UCSD-AML1 (cell line): ENCODE measurements at regions not wholly inside any gene's neighbourhood (a gene's known extent, or its start where the extent isn't known, plus 50 kb on each side); places are given as distances from the start of the nearest gene placed in this dataset.
"Not testable (repeated sequence)": the region's sequence is repeated elsewhere in the genome, so short reads cannot be mapped to it uniquely, and the experiment has no call there.

ENCODE experiments used
- DNase-seq: peaks from one replicate; lab custom pipeline; 2025; ENCODE audit not compliant: unreplicated experiment; lab: John Stamatoyannopoulos, UW

- no peak for DNase-seq
These were observed 127.3 kb downstream of the ATP23 start for GRCh38 chr12:58068706-58069105.

DNA sequence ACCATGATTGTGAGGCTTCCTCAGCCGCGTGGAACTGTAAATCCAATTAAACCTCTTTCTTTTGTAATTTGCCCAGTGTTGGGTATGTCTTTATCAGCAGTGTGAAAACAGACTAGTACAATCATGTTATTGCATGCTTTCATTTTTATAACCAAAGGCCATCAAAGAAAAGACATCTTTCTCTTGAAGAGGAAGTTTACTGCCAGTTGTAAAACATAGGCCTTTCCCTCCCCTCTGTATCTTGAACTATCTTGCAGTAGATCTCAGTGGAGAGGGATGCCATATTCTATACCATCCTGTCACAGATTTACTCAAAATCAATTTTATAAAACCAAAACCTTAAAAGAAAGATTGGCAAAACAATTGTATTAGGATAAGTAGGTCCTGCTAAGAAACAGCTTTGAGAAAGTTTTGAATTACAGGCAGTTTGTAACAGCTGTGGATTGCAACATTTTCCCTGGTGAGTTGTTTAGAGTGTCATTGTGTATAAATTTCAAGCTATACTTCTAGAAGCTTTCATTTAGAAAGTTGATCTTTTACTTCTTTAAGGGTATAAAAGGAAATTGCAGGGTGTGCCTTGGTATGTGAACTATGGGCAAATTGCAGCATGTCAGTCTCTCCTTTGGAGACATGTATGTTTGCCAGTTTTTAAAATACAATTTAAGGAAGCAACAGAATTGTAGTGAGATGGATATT is 128.0 kb downstream of the ATP23 start:
- no peak for DNase-seq

- DNase-seq, result no peak
These were observed 130.6 kb downstream of the ATP23 start for GRCh38 chr12:58071994-58072393.

DNA sequence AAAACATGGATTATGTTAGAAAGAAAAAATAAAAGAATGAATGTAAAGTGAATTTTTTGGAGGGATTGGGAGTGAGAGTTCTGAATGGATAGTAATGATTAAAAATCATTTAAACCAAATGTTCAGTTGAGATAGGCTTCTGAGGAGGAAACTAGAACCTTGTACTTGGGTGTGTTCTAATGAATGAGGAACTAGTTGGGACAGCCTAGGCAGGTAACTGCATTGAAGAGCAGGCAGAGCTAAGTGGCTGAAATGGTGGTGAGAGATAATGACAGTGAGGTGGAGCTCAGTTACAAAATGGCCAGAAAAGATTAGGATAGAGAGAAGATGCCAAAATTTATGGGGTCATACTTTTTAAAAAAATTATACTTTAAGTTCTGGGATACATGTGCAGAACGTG is 132.9 kb downstream of the ATP23 start:
- DNase-seq, result no peak

DNA sequence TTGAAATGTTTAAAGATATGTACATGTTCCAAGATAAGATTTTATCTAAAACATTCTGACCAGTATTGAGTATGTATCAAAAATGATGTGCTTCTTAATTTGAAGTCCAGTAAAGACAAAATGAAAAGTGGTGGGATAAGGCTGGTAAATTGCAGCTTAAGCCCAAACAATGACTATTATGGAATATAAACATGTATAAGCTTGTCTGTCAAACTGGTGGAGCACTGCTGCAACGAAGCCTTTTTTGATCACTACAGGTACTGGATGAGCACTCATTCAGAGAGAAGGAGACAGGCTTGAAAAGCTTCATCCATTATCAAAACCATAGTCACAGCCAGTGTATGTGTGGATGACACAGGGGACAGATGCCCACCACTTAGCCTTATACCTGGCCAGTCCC is 138.4 kb downstream of the ATP23 start:
- DNase-seq, result no peak

DNA sequence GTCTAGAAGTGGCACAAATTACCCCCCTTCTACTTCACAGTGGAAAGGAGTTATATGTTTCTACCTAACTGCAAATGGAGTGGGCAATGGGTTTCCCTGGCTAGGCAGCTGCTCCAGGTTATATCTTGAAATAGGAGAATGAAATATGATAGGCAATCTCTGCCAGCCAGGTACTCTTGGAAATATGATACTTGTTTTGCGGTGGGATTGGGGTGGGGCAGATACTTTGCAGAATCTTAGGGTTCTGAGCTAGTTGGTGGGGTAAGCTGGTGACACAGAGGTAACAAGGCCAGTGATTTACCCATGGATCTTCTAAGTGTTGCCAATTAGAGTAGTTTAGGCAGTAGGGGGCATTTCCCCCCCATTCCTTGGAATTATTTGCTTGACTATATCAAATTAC is 140.1 kb downstream of the ATP23 start:
- no peak for DNase-seq

DNA sequence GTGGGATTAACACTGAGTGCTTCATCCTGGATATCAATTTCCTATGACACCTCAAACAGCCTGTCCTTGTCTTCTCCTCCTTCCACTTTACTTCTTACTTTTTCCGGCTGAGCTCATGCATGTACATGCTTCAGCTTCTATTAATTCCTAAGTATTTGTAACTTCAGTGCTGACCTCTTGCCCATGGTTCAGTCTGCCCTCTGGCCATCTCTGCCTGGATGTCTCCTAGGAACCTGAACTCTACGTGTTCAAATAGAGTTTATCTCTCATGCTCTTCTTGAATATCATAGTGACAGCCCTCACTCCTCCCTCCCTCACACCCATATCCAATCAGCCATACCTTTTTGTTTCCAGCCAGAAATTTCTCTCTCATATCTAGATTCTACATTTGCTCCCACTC is 141.6 kb downstream of the ATP23 start:
- no peak for DNase-seq

GRCh38 chr12:58086006-58086405 is 144.6 kb downstream of the ATP23 start:
- DNase-seq, result no peak

DNA sequence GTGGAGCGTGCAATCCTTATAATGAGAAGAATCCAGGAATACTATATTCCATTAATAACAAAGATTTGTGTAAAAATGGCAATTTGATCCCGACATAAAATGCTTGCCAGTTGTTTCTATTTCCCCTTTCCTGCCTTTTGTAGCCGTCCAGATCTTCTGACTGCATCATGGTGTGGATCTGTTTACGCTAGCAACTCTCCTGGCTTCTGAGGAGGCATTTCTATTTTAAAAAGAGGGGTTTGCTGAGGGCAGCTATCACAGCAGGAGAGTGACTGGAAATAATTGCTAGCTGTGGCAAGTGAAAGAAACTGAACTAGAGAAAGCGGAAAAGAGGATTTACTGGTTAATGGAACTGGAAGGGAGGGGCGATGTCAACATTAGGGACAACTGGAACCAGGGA is 145.6 kb downstream of the ATP23 start:
- no peak for DNase-seq

DNA sequence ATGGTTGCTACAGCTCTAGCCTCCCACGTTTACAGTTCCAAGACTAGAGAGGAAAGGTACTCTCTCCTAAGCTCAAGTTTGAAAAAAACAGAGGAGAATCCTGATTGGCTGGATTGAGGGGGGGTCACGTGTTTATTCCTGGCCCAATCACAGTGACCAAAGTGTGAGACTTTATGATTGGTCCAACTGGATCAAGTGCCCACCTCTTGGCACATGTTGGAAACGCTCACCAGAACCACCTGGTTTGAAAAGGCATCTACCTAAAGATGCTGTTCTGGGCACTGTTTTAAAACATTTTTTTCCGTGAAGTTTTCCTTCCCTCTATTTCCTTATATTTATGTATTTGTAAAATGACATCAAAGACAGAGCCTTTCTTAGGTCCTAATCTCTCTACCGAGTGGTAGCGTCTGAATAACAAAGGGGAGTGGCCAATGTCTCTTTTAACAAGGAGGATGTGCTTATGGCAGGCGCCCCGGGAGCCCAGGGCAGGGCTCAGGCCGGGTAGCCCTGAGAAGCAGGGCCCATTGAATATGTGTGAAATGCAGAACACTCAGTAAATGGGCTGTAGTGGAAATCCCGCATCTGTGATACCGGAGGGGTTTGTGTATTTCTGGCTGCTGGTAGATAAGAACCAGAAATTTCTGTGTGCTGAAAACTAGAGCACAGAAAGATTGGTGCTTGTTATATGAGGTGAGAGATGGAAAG is 146.2 kb downstream of the ATP23 start:
- DNase-seq, result no peak

GRCh38 chr12:58089588-58089987 is 148.2 kb downstream of the ATP23 start:
- no peak for DNase-seq

DNA sequence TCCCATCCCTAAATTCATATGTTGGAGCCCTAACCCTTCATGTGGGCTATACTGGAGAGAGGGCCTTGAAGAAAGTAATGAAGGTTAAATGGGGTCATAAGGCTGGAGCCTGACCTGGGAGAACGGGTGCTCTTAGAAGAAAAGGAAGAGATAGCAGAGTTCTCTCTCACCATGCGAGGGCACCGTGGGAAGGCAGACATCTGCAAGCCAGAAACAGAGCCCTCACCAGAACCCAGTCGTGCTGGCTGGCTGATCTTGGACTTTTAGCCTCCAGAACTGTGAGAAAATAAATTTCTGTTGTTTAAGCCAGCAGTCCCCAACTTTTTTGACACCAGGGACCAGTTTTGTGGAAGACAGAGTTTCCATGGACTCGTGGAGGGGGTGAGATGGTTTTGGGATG is 149.3 kb downstream of the ATP23 start:
- DNase-seq, result no peak

DNA sequence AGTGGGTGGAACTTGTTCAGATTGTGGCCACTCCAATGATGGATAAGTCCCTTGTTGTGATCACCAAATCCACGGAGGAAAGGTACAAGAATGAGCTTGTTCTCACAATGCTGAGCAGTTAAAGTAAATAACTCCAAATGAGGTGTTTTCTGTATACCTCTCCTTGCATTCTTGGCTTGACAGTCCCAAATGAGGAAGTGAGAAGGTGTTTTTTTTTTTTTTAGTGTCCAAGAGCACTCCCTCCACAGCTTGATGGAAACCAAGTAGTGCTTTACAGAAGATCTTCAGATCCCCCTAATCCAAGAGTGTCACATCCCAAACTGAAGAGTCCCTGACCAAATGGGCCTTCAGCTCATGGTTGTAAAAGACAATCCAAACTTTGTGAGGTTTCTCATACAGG is 153.6 kb downstream of the ATP23 start:
- DNase-seq, result no peak

DNA sequence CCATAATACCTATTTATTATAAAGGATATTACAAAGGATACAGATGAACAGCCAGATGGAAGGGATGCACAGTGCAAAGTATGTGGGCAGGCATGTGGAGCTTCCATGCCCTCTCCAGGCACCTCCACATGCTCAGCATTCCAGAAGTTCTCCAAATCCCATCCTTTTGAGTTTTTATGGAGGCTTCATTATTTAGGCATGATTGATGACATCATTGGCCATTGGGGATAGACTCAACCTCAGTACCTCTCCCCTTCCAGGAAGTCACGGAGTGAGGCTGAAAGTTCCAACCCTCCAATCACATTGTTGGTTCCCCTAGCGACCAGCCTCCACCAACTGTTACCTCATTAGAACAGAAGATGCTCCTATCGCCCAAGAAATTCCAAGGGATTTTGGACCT is 156.4 kb downstream of the ATP23 start:
- no peak for DNase-seq

DNA sequence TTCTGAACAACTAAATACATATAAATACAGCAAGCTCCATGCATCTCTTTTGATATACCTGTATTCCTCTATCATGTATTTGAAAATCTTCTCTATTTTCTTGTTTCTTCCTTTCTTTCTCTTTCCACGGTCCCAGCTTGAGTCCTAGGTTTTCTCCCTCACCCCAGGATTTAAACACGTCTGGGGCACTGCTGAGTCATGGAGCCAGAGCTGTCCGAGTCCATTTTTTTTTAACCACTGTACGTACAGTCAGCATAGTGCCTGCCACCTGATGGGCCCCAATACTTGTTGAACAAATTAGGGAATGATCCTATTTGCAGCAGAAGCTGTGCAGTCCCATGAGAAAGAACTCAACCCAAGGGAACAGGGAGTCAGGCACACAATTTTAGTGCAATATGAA is 158.1 kb downstream of the ATP23 start:
- no peak for DNase-seq

DNA sequence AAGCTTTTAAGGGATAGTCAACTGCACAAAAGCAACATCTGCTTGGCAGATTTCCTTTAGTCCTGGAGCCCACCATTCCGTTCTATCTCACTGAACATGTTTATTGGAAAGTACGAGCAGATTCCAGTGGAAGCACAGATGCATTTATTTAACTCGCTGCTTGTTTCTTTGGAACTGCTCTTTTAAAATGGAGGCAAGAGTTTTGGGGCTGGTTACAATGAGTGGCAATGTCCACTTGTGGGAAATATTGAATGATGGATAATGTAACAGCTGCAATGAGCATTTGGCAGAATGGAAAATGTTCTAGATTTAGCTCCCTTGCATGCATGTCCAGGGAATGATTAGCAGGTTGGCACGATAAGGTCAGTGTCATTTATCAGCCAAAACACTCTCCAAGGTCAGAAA is 163.0 kb downstream of the ATP23 start:
- no peak for DNase-seq

GRCh38 chr12:58105225-58106119 is 164.1 kb downstream of the ATP23 start:
- DNase-seq, result no peak

DNA sequence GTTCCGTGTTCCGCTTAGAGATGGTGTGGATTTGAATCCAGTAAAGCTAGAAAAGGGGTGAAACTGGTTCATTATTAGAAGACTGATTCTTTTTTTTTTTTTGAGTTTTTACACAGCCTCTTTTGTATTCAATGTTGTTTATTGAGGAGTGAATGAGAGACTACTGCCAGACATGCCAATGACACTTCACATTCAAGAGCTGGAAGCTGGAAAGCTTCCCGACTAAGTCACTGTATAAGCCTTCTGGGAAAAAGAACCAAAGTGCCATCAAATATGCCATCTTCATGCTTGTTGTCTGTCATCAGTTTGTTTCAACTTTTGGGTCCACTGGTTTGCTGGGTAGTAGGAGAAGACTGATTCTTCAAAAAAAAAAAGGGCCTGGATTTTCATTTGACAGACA is 164.8 kb downstream of the ATP23 start:
- no peak for DNase-seq

GRCh38 chr12:58117201-58117600 is 175.8 kb downstream of the ATP23 start:
- DNase-seq, result no peak

DNA sequence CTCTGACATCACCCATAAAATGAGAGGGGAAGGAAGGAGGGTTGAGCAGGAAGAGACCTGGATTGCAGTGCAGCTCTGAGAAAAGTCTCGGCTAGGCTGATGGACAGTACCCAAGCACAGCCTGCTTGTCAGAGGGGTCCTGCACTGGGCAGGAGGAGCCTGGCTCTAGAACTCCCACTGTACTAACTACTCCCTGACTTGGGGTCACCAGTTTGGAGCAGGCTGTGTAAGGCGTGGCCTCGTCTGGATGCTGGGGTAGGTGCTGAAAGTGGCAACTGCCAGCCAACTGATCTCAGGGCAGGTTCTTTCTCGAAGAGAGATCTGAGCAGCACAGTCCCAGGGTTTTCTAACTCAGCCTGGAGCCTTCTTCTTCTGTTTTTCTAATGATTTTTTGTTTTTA is 176.3 kb downstream of the ATP23 start:
- no peak for DNase-seq

- DNase-seq, result not testable (repeated sequence)
These were observed 184.4 kb downstream of the ATP23 start for GRCh38 chr12:58125761-58126160.
